Peyer's patch (tissue), 4 donors: ENCODE measurements at regions not wholly inside any gene's neighbourhood (a gene's known extent, or its start where the extent isn't known, plus 50 kb on each side); places are given as distances from the start of the nearest gene placed in this dataset.

Experiments
- CTCF ChIP-seq, 6 experiments: fragments of 450-650 bp in 4 of 6; fragments of 200-600 bp in 2 of 6; sonication (generic) in 1 of 6; IDR thresholded peaks; one replicate each; pipeline ENCODE4 v1.5.1; 2017 to 2019; ENCODE audit warnings: antibody characterized with exemption in 6 of 6, mild to moderate bottlenecking in 3 of 6, moderate library complexity in 1 of 6
- POLR2A ChIP-seq, 2 donors: fragments of 450-650 bp; IDR thresholded peaks; one replicate each; pipeline ENCODE4 v1.5.1; 2017; ENCODE audit warnings: antibody characterized with exemption in 2 of 2, mild to moderate bottlenecking in 2 of 2, moderate library complexity in 2 of 2

- TF ChIP-seq CTCF (IDR thresholded peaks at IDR 0.05) (no peak), POLR2A (IDR thresholded peaks at IDR 0.05) (no peak)
These were observed 211.0 kb upstream of the ZNF536 start for GRCh38 chr19:30161021-30161655.
